B cell (primary cell): ENCODE measurements at regions not wholly inside any gene's neighbourhood (a gene's known extent, or its start where the extent isn't known, plus 50 kb on each side); places are given as distances from the start of the nearest gene placed in this dataset.

ENCODE experiments used
- ATAC-seq: fragments of 200-7000 bp; cut with Tn5 transposase; one replicate; pipeline ENCODE4 v1.10.0; 2021; ENCODE audit warnings: low read depth, mild to moderate bottlenecking, moderate number of reproducible peaks, moderate library complexity
- CTCF ChIA-PET: fragments of 350-600 bp; sonication (Branson Sonifier 250); formaldehyde crosslinking; loops from one replicate; lab custom pipeline; 2021; ENCODE audit warnings: antibody characterized with exemption, inconsistent platforms; lab: Charles Lee
- POLR2A ChIA-PET: fragments of 350-600 bp; sonication (Branson Sonifier 250); formaldehyde crosslinking; loops from one replicate; lab custom pipeline; 2021; ENCODE audit warnings: antibody characterized with exemption; lab: Charles Lee
- DNase-seq: peaks from one replicate; pipeline ENCODE4 v3.0.0; 2013
- H2AFZ ChIP-seq: 2 replicates; pipeline ENCODE4 v1.6.1; 2012; ENCODE audit warnings: mild to moderate bottlenecking, low read depth, low read length; ENCODE audit not compliant: insufficient read depth, poor library complexity, severe bottlenecking
- H3K27ac ChIP-seq, 2 donors: 1 replicate in 1 of 2; 2 replicates in 1 of 2; pipeline ENCODE4 v1.5.1; 2012 to 2013; ENCODE audit warnings: low read length in 2 of 2, mild to moderate bottlenecking in 2 of 2, moderate library complexity in 1 of 2
- H3K27me3 ChIP-seq, 4 experiments: fragments of 200-600 bp in 1 of 4; sonication (generic) in 1 of 4; replicated peaks in 1 of 4; 1 replicate in 2 of 4; 2 replicates in 2 of 4; pipeline versions ENCODE4 v1.6.1 to v1.7.0; 2013 to 2016; ENCODE audit warnings: low read length in 3 of 4, mild to moderate bottlenecking in 2 of 4, mixed read lengths in 1 of 4, moderate library complexity in 1 of 4; ENCODE audit not compliant: insufficient read depth in 4 of 4, control insufficient read depth in 3 of 4; ENCODE audit errors: control extremely low read depth in 1 of 4
- H3K36me3 ChIP-seq, 2 experiments: replicated peaks in 1 of 2; 1 replicate in 1 of 2; 2 replicates in 1 of 2; pipeline versions ENCODE4 v1.6.1 to v1.7.1; 2013; ENCODE audit warnings: low read length in 1 of 2; ENCODE audit not compliant: insufficient read depth in 2 of 2, control insufficient read depth in 1 of 2; ENCODE audit errors: control extremely low read depth in 1 of 2, extremely low read depth in 1 of 2
- H3K4me1 ChIP-seq, 2 donors: fragments of 200-600 bp in 1 of 2; sonication (generic) in 1 of 2; 1 replicate in 1 of 2; 2 replicates in 1 of 2; pipeline versions ENCODE4 v1.5.1 to v1.6.1; 2013 to 2017; ENCODE audit warnings: low read length in 2 of 2; ENCODE audit not compliant: control insufficient read depth in 2 of 2, insufficient read depth in 2 of 2
- H3K4me2 ChIP-seq: replicated peaks from 2 replicates; pipeline ENCODE3; 2012; ENCODE audit warnings: mild to moderate bottlenecking, low read depth, low read length; ENCODE audit not compliant: poor library complexity, severe bottlenecking
- H3K4me3 ChIP-seq, 5 experiments: fragments of 200-600 bp in 1 of 5; sonication (generic) in 1 of 5; 1 replicate in 3 of 5; 2 replicates in 2 of 5; pipeline versions ENCODE4 v1.5.1 to v1.7.0; 2011 to 2016; ENCODE audit warnings: low read length in 4 of 5, mild to moderate bottlenecking in 4 of 5, low read depth in 2 of 5, control low read depth in 1 of 5, moderate library complexity in 1 of 5; ENCODE audit not compliant: insufficient read depth in 1 of 5; ENCODE audit errors: control extremely low read depth in 1 of 5, extremely low read depth in 1 of 5
- H3K79me2 ChIP-seq: fragments of 200-600 bp; sonication (generic); one replicate; pipeline ENCODE4 v1.6.0; 2016; ENCODE audit warnings: low read length; ENCODE audit not compliant: control insufficient read depth, insufficient read depth
- H3K9ac ChIP-seq: fragments of 200-600 bp; sonication (generic); 2 replicates; pipeline ENCODE4 v1.6.1; 2017; ENCODE audit warnings: mild to moderate bottlenecking, low read length, moderate library complexity
- H3K9me3 ChIP-seq, 3 donors: one replicate each; pipeline versions ENCODE4 v1.6.1 to v1.7.1; 2013; ENCODE audit warnings: low read length in 2 of 3; ENCODE audit not compliant: control insufficient read depth in 2 of 3, insufficient read depth in 1 of 3; ENCODE audit errors: control extremely low read depth in 1 of 3
- H4K20me1 ChIP-seq: 2 replicates; pipeline ENCODE4 v1.6.0; 2012; ENCODE audit warnings: mild to moderate bottlenecking, low read length; ENCODE audit not compliant: insufficient read depth, control insufficient read depth, poor library complexity, severe bottlenecking
- H3K27ac Mint-ChIP-seq: one replicate; pipeline ENCODE4 v1.8.0; 2021; ENCODE audit warnings: mixed read lengths
- H3K27me3 Mint-ChIP-seq: one replicate; pipeline ENCODE4 v1.8.0; 2021; ENCODE audit warnings: mixed read lengths
- H3K4me1 Mint-ChIP-seq: one replicate; pipeline ENCODE4 v1.8.0; 2021; ENCODE audit warnings: mixed read lengths
- H3K4me3 Mint-ChIP-seq: one replicate; pipeline ENCODE4 v1.8.0; 2021; ENCODE audit warnings: mixed read lengths
- H3K9me3 Mint-ChIP-seq: one replicate; pipeline ENCODE4 v1.8.0; 2022; ENCODE audit warnings: mixed read lengths; ENCODE audit not compliant: insufficient read depth
- EZH2 ChIP-seq: IDR thresholded peaks from 2 replicates; pipeline ENCODE4 v1.6.1; 2012; ENCODE audit warnings: borderline replicate concordance, low read depth, mild to moderate bottlenecking, moderate library complexity, low read length; ENCODE audit not compliant: insufficient read depth, poor library complexity, severe bottlenecking
- WGBS: methylation state at CpG from one replicate; pipeline ENCODE4 v1.1.5; 2013; ENCODE audit warnings: missing lambda C conversion rate; ENCODE audit not compliant: insufficient coverage; 5-methylcytosine and 5-hydroxymethylcytosine counted together
- intact Hi-C: fragments of 100-400 bp; cut with micrococcal nuclease; formaldehyde crosslinking; loops from one replicate; pipeline ENCODE4 v1.10.0; 2022
- TF ChIP-seq, protein P1 (sequence below): fragments of 200-600 bp; IDR thresholded peaks from one replicate; pipeline ENCODE4 v1.8.0; 2022; ENCODE audit warnings: antibody characterized with exemption, mild to moderate bottlenecking

- H3K27me3 Mint-ChIP-seq = no peaks in the 10 kb centered on the region
- H3K36me3 ChIP-seq = no peaks in the 10 kb centered on the region
- H3K27me3 ChIP-seq = no peaks in the 10 kb centered on the region
- no peaks in the 10 kb centered on the region for H3K9me3 ChIP-seq
- no peak overlapping the region for H3K27ac ChIP-seq
- ATAC-seq (no peak), DNase-seq (no peak)
- no peaks in the 10 kb centered on the region for H3K4me1 ChIP-seq
- intact Hi-C loops = no loop called here
- H3K27ac Mint-ChIP-seq = no peak overlapping the region
- no peak overlapping the region for H3K4me3 Mint-ChIP-seq
- H3K9ac ChIP-seq = no peak overlapping the region
- no peaks in the 10 kb centered on the region for H3K79me2 ChIP-seq
- CTCF ChIA-PET = no interaction called here
- no CpG with 5 or more reads among the region's 1 CpG for WGBS
- H3K4me1 Mint-ChIP-seq = no peaks in the 10 kb centered on the region
- no peak overlapping the region for H3K4me3 ChIP-seq
- no peaks in the 10 kb centered on the region for H4K20me1 ChIP-seq
- no peaks in the 10 kb centered on the region for H3K9me3 Mint-ChIP-seq
- no peak overlapping the region for H2AFZ ChIP-seq
- POLR2A ChIA-PET = no interaction called here
- no peak overlapping the region for H3K4me2 ChIP-seq
- TF ChIP-seq EZH2 = no peak
- TF ChIP-seq, protein P1, sequence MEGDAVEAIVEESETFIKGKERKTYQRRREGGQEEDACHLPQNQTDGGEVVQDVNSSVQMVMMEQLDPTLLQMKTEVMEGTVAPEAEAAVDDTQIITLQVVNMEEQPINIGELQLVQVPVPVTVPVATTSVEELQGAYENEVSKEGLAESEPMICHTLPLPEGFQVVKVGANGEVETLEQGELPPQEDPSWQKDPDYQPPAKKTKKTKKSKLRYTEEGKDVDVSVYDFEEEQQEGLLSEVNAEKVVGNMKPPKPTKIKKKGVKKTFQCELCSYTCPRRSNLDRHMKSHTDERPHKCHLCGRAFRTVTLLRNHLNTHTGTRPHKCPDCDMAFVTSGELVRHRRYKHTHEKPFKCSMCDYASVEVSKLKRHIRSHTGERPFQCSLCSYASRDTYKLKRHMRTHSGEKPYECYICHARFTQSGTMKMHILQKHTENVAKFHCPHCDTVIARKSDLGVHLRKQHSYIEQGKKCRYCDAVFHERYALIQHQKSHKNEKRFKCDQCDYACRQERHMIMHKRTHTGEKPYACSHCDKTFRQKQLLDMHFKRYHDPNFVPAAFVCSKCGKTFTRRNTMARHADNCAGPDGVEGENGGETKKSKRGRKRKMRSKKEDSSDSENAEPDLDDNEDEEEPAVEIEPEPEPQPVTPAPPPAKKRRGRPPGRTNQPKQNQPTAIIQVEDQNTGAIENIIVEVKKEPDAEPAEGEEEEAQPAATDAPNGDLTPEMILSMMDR = no peak
Measured at GRCh38 chr12:65517656-65518210, 239.2 kb downstream of the MSRB3 start.

DNA sequence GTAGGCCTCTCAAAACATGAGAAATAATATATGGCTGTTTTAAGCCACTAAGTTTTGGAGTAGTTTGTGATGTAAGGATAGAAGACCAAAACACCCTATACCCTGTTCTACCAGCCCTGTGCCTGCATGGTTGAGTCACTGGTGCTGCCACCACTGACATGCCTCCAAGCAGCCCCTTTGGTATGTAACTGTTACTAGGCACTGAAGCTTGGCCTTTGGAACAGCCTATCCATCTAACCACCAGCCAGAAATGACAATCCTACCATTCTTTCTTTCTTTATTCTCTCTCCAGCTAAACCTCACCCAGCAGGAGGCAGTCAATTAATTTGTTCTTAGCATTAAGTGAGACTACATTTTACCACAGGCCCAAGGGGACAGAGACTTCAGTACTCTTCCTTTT, 240.3 kb downstream of the MSRB3 start:
- intact Hi-C loops = no loop called here
- Histone ChIP-seq H3K4me2 (no peak overlapping the region), H2AFZ (no peak overlapping the region), H3K27me3 (no peaks in the 10 kb centered on the region), H4K20me1 (no peaks in the 10 kb centered on the region), H3K36me3 (no peaks in the 10 kb centered on the region), H3K9me3 (no peaks in the 10 kb centered on the region), H3K4me3 (no peak overlapping the region), H3K9ac (no peak overlapping the region), H3K4me1 (no peaks in the 10 kb centered on the region), H3K79me2 (no peaks in the 10 kb centered on the region), H3K27ac (no peak overlapping the region)
- no peaks in the 10 kb centered on the region for H3K27me3 Mint-ChIP-seq
- ChIA-PET POLR2A (no interaction called here), CTCF (no interaction called here)
- no peak for TF ChIP-seq EZH2
- TF ChIP-seq, protein P1 = no peak
- ATAC-seq (no peak), DNase-seq (no peak)
- H3K4me1 Mint-ChIP-seq = no peaks in the 10 kb centered on the region
- H3K9me3 Mint-ChIP-seq = peaks cover under 1% of the 10 kb centered on the region
- no peak overlapping the region for H3K4me3 Mint-ChIP-seq
- H3K27ac Mint-ChIP-seq = no peak overlapping the region
